GM10248 (cell line): ENCODE measurements at regions not wholly inside any gene's neighbourhood (a gene's known extent, or its start where the extent isn't known, plus 50 kb on each side); places are given as distances from the start of the nearest gene placed in this dataset.

Experiments used
- CTCF ChIA-PET: fragments of 300-600 bp; sonication (Branson Sonifier 250); formaldehyde crosslinking; extraction: SDS; loops from one replicate; lab custom pipeline; 2021; ENCODE audit warnings: antibody characterized with exemption; lab: Yijun Ruan, JAX
- POLR2A ChIA-PET: fragments of 350-650 bp; sonication (Branson Sonifier 250); formaldehyde crosslinking; extraction: SDS; loops from one replicate; lab custom pipeline; 2020; ENCODE audit warnings: antibody characterized with exemption; lab: Yijun Ruan, JAX
- DNase-seq: peaks from one replicate; pipeline ENCODE4 v3.0.0; 2012; ENCODE audit errors: extremely low spot score
- CTCF ChIP-seq: IDR thresholded peaks from 2 replicates; pipeline ENCODE4 v1.5.1; 2012; ENCODE audit warnings: mild to moderate bottlenecking, low read depth; ENCODE audit errors: extremely low read depth, missing control alignments, control extremely low read depth

DNA sequence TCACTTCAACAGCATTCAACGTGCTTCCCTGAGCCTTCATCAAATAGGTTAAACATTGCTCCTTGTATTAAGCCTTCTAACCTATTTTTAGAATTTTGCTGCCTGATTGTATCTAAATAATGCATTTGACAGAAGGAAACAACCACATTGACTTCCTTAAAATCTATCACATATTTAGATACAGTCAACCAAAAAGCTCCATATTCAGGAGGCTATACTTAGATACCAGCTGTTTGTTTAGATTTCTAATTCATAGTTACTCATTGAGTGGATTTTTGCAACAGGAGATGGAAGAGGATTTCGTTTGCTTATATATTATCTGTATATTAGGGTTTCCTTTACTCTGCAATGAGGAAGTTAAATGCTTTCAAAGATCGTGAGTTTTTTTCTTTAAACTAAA is 241.1 kb upstream of the PPP1R2C start:
- no peak for DNase-seq
- POLR2A ChIA-PET, result no interaction called here
- TF ChIP-seq CTCF, result no peak
- CTCF ChIA-PET, result no interaction called here

GRCh38 chrX:43025806-43026315 is 247.9 kb upstream of the PPP1R2C start:
- CTCF ChIA-PET, result no interaction called here
- POLR2A ChIA-PET, result no interaction called here
- no peak for DNase-seq
- no peak for TF ChIP-seq CTCF

DNA sequence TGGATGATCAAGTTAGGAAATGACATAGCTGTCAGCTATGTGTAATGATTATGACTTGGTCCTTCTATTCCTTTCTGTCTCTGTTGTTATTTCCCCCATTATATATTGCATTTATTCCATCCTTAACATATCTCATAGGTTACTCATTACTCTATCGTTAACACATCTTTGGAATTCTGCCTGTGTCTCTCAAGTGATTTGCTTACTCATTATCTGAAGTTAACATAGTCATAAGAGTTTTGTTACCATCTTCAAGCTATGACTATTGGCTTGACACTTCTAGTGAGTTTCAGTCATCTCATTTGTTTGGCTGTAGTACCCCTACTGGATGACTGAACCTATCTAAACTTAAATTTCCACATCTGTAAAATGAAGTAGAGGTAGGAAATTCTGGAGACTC is 286.1 kb upstream of the PPP1R2C start:
- DNase-seq, result no peak
- ChIA-PET CTCF (no interaction called here), POLR2A (no interaction called here)
- no peak for TF ChIP-seq CTCF

- ChIA-PET POLR2A (no interaction called here), CTCF (no interaction called here)
- no peak for DNase-seq
- TF ChIP-seq CTCF, result no peak
Measured at GRCh38 chrX:43065978-43066377, 288.0 kb upstream of the PPP1R2C start.

DNA sequence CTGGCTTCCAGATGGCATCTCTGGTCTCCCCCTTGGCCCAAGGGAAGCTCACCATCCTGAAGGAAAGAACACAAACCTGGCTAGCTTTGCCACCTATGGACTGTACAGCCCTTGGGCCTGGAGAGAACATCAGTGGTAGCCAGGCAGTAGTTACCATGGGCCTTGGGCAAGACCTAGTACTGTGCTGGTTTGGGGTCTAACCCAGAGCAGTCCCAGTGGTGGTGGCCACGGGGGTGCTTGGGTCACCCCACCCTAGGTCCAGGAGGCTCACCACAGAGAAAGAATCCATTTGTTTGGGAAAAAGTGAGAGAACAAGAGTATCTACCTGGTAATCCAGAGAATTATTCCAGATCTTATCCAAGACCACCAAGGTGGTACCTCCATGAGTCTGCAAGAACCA is 290.7 kb upstream of the PPP1R2C start:
- TF ChIP-seq CTCF, result no peak
- CTCF ChIA-PET, result no interaction called here
- POLR2A ChIA-PET, result no interaction called here
- DNase-seq, result no peak

DNA sequence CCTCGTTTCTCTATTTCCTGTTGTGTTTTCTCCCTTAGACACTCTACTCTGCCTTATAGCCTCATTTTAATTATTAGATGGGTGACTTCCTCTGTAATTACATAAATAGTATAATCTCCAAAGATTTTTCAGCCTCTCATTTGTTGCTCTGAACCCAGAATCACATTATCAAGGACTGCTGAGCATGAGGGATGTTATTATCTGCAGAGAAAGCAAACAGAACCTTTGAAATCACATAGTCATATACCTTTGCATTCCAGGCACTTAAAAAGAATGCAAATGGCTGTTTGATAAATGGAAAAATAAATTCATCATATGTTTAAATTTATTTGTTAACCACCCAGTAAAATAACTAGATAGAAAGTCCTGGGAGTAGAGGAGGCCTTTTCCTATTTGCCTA is 305.1 kb upstream of the PPP1R2C start:
- CTCF ChIA-PET, result no interaction called here
- no peak for TF ChIP-seq CTCF
- POLR2A ChIA-PET, result no interaction called here
- no peak for DNase-seq

DNA sequence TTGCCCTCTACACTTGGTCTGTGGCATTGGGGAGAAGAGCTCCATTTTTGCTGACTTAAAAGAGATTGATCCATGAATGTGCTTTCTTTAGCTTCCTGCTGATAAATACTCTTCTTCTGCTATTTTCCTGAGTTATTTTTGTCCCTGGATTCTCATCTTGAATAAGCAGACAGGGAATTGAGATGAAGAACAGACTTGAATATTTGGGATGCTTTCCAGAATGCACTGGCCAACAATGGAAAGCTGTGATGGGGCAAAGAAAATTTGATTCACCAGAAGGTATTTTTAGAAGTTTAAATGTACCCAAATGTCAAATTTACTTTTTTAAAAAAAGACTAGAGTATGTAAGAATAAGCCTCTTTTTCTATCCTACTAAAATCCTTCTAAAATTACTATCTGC is 309.9 kb upstream of the PPP1R2C start:
- TF ChIP-seq CTCF, result no peak
- no peak for DNase-seq
- POLR2A ChIA-PET, result no interaction called here
- CTCF ChIA-PET, result no interaction called here
